ENCODE measurements at regions not wholly inside any gene's neighbourhood (a gene's known extent, or its start where the extent isn't known, plus 50 kb on each side); places are given as distances from the start of the nearest gene placed in this dataset.

DNA sequence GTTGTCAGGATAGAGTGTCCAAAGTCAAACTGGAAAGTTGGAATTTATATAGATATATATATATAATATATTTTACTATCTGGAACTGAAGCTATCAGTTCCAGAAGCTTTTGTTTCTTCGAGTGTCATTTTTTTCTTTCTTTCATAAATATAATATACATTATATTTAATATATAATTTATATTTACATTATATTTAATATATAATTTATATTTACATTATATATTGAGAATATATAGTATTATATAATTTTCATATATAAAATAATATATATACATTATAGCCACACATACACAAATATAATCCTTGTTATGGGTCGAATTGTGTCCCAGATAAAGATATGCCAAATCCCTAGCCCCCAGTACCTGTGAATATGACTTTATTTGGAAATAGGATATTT, 842.3 kb upstream of the LRRC4C start:
- Histone ChIP-seq H3K27me3 (replicated peaks; ENCODE audit: insufficient read depth) (no peaks in the 10 kb centered on the region), H3K4me3 (no peak overlapping the region), H3K36me3 (no peaks in the 10 kb centered on the region), H3K4me1 (ENCODE audit: control insufficient read depth in 1 of 2, low read depth in 2 of 2) (no peaks in the 10 kb centered on the region), H3K9me3 (no peaks in the 10 kb centered on the region), H3K27ac (no peak overlapping the region)
- no peak for TF ChIP-seq CTCF (IDR thresholded peaks at IDR 0.05)
- DNase-seq (ENCODE audit: low spot score) (no peak), ATAC-seq (ENCODE audit: insufficient number of reproducible peaks, low FRiP score, low read depth) (no peak)

DNA sequence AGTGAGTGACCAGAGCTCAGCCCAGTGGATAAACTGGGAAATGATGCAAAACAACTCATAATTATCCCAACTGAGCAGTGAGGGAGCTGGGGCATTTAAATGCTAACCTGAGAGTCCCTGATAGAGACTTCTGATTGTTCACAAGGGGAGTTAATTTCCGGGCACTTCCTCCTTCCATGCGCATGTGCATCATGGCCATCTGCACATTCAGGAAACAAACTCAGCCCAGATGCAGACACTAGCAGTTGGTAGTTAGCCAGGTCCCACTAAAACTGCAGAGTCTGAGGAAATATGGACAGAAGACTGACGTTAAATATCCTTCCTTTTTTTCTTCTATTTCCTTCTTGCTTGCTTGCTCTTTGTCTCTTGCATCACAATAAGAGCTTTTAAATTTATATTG, 852.1 kb upstream of the LRRC4C start:
- TF ChIP-seq CTCF (IDR thresholded peaks at IDR 0.05) = no peak
- no peak for ATAC-seq (ENCODE audit: insufficient number of reproducible peaks, low FRiP score, low read depth)
- H3K4me1 ChIP-seq (ENCODE audit: control insufficient read depth in 1 of 2, low read depth in 2 of 2) = no peaks in the 10 kb centered on the region
- H3K27me3 ChIP-seq (replicated peaks; ENCODE audit: insufficient read depth) = no peaks in the 10 kb centered on the region
- H3K27ac ChIP-seq = no peak overlapping the region
- no peaks in the 10 kb centered on the region for H3K9me3 ChIP-seq
- H3K36me3 ChIP-seq = no peaks in the 10 kb centered on the region
- H3K4me3 ChIP-seq = no peak overlapping the region
- no peak for DNase-seq (ENCODE audit: low spot score)

- ATAC-seq (ENCODE audit: insufficient number of reproducible peaks, low FRiP score, low read depth) (no peak), DNase-seq (ENCODE audit: low spot score) (no peak)
- H3K36me3 ChIP-seq = no peaks in the 10 kb centered on the region
- no peak for TF ChIP-seq CTCF (IDR thresholded peaks at IDR 0.05)
- no peak overlapping the region for H3K27ac ChIP-seq
- no peaks in the 10 kb centered on the region for H3K4me1 ChIP-seq (ENCODE audit: control insufficient read depth in 1 of 2, low read depth in 2 of 2)
- no peaks in the 10 kb centered on the region for H3K27me3 ChIP-seq (replicated peaks; ENCODE audit: insufficient read depth)
- H3K9me3 ChIP-seq = no peaks in the 10 kb centered on the region
- no peak overlapping the region for H3K4me3 ChIP-seq
Measured at GRCh38 chr11:42311944-42312343, 852.5 kb upstream of the LRRC4C start.

- Histone ChIP-seq H3K4me3 (no peak overlapping the region), H3K4me1 (ENCODE audit: control insufficient read depth in 1 of 2, low read depth in 2 of 2) (no peaks in the 10 kb centered on the region), H3K27ac (no peak overlapping the region), H3K27me3 (replicated peaks; ENCODE audit: insufficient read depth) (no peaks in the 10 kb centered on the region), H3K9me3 (no peaks in the 10 kb centered on the region), H3K36me3 (no peaks in the 10 kb centered on the region)
- no peak for TF ChIP-seq CTCF (IDR thresholded peaks at IDR 0.05)
- DNase-seq (ENCODE audit: low spot score) (no peak), ATAC-seq (ENCODE audit: insufficient number of reproducible peaks, low FRiP score, low read depth) (no peak)
Measured at GRCh38 chr11:42315267-42315666, 855.8 kb upstream of the LRRC4C start.

GRCh38 chr11:42315846-42316245, 856.4 kb upstream of the LRRC4C start:
- no peak for TF ChIP-seq CTCF (IDR thresholded peaks at IDR 0.05)
- ATAC-seq (ENCODE audit: insufficient number of reproducible peaks, low FRiP score, low read depth) = no peak
- Histone ChIP-seq H3K27me3 (replicated peaks; ENCODE audit: insufficient read depth) (no peaks in the 10 kb centered on the region), H3K4me1 (ENCODE audit: control insufficient read depth in 1 of 2, low read depth in 2 of 2) (no peaks in the 10 kb centered on the region), H3K36me3 (no peaks in the 10 kb centered on the region), H3K4me3 (no peak overlapping the region), H3K9me3 (no peaks in the 10 kb centered on the region), H3K27ac (no peak overlapping the region)
- DNase-seq (ENCODE audit: low spot score) = no peak
